Left ventricle myocardium inferior (tissue), 1 donor: ENCODE measurements at regions not wholly inside any gene's neighbourhood (a gene's known extent, or its start where the extent isn't known, plus 50 kb on each side); places are given as distances from the start of the nearest gene placed in this dataset.

Experiments
- DNase-seq: peaks from one replicate; pipeline ENCODE4 v3.0.0-alpha.2; 2020
- H3K27ac ChIP-seq: fragments of 200-600 bp; replicated peaks from 2 replicates; pipeline ENCODE4 v1.8.0; 2021
- H3K27me3 ChIP-seq: fragments of 200-600 bp; 2 replicates; pipeline ENCODE4 v1.8.0; 2021; ENCODE audit warnings: low read depth
- H3K36me3 ChIP-seq: fragments of 200-600 bp; 2 replicates; pipeline ENCODE4 v1.8.0; 2021
- H3K4me1 ChIP-seq: fragments of 200-600 bp; 2 replicates; pipeline ENCODE4 v1.8.0; 2021
- H3K4me3 ChIP-seq: fragments of 200-600 bp; 2 replicates; pipeline ENCODE4 v1.8.0; 2021; ENCODE audit warnings: mild to moderate bottlenecking, moderate library complexity
- H3K9me3 ChIP-seq: fragments of 200-600 bp; replicated peaks from 2 replicates; pipeline ENCODE4 v1.8.0; 2021
- intact Hi-C: fragments of 100-400 bp; cut with micrococcal nuclease; formaldehyde crosslinking; loops from one replicate; pipeline ENCODE4 v1.11.0; 2022
- TF ChIP-seq, protein P1 (sequence below): fragments of 200-600 bp; IDR thresholded peaks from 2 replicates; pipeline ENCODE4 v1.8.0; 2021; ENCODE audit warnings: antibody characterized with exemption, mild to moderate bottlenecking, borderline replicate concordance
- donor health status: DM: no; HTN: yes; CAD: no; lungs with severe emphysema.

DNA sequence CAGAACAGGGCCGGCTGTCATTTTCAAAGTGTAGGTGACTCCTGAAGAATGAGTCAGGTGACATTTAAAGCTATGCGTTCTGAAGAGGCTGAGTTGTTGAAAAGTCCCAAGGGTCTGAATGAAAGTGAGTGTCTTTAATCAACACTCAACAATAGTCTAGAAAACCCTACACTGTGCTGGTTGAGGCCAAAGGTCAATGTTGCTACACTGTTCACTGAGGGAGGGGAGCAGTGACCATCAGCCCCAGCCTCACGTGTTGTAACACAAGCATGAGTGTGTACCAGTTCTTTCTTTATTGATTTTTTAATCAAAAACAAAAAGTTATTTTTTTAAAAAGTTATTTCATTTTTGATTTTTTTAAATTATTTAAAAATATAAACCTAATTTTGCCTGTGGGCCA is 418.8 kb upstream of the LRFN5 start:
- Histone ChIP-seq H3K9me3 (peaks cover 6% of the 10 kb centered on the region), H3K27ac (no peak overlapping the region), H3K36me3 (no peaks in the 10 kb centered on the region), H3K27me3 (no peaks in the 10 kb centered on the region), H3K4me1 (no peaks in the 10 kb centered on the region), H3K4me3 (no peak overlapping the region)
- intact Hi-C loops, result no loop called here
- no peak for DNase-seq
- TF ChIP-seq, protein P1, sequence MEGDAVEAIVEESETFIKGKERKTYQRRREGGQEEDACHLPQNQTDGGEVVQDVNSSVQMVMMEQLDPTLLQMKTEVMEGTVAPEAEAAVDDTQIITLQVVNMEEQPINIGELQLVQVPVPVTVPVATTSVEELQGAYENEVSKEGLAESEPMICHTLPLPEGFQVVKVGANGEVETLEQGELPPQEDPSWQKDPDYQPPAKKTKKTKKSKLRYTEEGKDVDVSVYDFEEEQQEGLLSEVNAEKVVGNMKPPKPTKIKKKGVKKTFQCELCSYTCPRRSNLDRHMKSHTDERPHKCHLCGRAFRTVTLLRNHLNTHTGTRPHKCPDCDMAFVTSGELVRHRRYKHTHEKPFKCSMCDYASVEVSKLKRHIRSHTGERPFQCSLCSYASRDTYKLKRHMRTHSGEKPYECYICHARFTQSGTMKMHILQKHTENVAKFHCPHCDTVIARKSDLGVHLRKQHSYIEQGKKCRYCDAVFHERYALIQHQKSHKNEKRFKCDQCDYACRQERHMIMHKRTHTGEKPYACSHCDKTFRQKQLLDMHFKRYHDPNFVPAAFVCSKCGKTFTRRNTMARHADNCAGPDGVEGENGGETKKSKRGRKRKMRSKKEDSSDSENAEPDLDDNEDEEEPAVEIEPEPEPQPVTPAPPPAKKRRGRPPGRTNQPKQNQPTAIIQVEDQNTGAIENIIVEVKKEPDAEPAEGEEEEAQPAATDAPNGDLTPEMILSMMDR, result no peak

DNA sequence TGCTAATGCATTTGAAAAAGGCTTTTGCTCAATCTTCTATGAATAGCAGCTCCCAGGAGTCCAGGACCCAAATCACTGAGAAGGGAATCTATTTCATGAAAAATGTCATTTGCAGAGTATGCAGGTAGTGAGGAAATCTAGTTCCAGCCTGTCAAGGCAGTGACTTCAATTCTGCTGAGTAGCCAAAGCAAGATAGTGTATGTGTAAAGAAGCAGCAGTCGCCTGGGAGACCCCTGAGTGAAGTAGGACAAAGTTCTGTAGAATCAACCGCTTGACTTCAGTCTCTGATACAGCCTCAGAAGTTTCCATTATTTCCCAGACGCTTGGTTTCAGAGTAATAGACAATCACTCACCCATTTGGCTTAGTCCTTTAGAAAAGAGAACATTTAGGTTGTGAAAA is 435.6 kb upstream of the LRFN5 start:
- TF ChIP-seq, protein P1, result no peak
- no peaks in the 10 kb centered on the region for H3K27me3 ChIP-seq
- H3K27ac ChIP-seq, result no peak overlapping the region
- no peak overlapping the region for H3K4me3 ChIP-seq
- H3K4me1 ChIP-seq, result no peaks in the 10 kb centered on the region
- peaks cover 5% of the 10 kb centered on the region for H3K9me3 ChIP-seq
- intact Hi-C loops, result no loop called here
- no peak for DNase-seq
- H3K36me3 ChIP-seq, result no peaks in the 10 kb centered on the region

DNA sequence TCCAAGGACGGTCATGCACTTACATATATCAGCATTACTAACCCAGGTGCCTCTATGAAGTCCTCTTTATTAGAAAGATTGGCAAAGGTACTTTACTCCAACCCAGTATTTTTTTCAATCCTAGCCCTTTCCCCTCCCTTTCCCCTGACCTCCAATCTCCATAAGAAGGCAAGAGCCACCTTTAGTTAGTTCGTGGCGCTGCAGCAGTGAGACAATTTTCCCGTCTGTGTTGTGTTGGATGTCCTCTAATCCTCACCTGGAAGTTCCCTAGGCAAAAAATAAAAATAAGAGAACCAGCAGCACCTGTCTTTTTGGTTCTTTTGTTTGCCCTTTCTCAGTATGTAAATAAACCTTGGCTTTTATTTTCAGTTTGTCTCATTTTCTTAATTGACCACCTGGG is 439.6 kb upstream of the LRFN5 start:
- TF ChIP-seq, protein P1, result no peak
- no peak for DNase-seq
- Histone ChIP-seq H3K36me3 (no peaks in the 10 kb centered on the region), H3K4me3 (no peak overlapping the region), H3K4me1 (no peaks in the 10 kb centered on the region), H3K9me3 (peaks cover 5% of the 10 kb centered on the region), H3K27me3 (no peaks in the 10 kb centered on the region), H3K27ac (no peak overlapping the region)
- intact Hi-C loops, result no loop called here

DNA sequence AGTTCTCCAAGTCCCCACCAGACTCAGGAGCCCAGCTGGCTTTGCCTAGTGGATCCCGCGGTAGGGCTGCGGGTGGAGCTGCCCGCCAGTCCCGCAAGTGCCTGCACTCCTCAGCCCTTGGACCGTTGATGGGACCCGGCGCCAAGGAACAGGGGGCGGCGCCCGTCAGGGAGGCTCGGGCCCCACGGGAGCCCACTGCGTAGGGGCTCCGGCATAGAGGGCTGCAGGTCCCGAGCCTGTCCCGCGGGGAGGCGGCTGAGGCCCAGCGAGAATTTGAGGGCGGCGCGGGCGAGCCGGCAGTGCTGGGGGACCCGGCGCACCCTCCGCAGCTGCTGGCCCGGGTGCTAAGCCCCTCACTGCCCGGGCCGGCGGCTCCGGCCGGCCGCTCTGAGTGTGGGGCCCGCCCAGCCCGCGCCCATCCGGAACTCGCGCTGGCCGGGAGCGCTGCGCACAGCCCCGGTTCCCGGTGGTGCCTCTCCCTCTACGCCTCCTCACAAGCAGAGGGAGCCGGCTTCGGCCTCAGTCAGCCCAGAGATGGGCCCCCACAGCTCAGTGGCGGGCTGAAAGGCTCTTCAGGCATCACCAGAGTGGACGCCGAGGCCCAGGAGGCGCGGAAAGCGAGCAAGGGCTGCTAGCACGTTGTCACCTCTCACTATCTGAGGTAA is 452.4 kb upstream of the LRFN5 start:
- DNase-seq, result no peak
- H3K4me1 ChIP-seq, result no peaks in the 10 kb centered on the region
- intact Hi-C loops, result no loop called here
- no peak overlapping the region for H3K27ac ChIP-seq
- H3K27me3 ChIP-seq, result no peaks in the 10 kb centered on the region
- no peaks in the 10 kb centered on the region for H3K36me3 ChIP-seq
- TF ChIP-seq, protein P1, result no peak
- no peak overlapping the region for H3K4me3 ChIP-seq
- peaks cover 26% of the 10 kb centered on the region for H3K9me3 ChIP-seq

DNA sequence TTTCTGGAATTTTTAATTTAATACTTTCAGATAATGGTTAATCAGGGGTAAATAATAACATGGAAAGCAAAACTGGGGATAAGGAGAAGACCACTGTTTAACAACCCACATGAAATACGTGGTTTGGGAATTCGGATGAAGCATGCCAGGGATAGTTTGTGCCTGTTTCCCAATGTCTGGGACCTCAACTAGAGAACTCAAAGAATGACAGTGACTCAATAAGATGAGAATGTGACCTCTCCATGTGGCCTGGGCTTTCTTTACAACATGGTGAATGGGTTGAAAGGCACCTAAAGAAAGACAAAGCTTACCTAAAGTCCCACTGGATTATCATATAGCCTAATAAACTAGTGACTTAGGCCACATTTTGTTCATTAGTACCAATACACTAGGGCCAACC is 460.3 kb upstream of the LRFN5 start:
- intact Hi-C loops, result no loop called here
- no peaks in the 10 kb centered on the region for H3K4me1 ChIP-seq
- TF ChIP-seq, protein P1, result no peak

More for the DNA sequence above, 460.3 kb upstream of the LRFN5 start:
- no peaks in the 10 kb centered on the region for H3K36me3 ChIP-seq
- no peaks in the 10 kb centered on the region for H3K9me3 ChIP-seq
- no peaks in the 10 kb centered on the region for H3K27me3 ChIP-seq
- H3K27ac ChIP-seq, result no peak overlapping the region
- no peak overlapping the region for H3K4me3 ChIP-seq
- DNase-seq, result no peak
